CD4-positive, alpha-beta T cell treated with Interleukin-1 beta for 1 hour (primary cell): ENCODE measurements at regions not wholly inside any gene's neighbourhood (a gene's known extent, or its start where the extent isn't known, plus 50 kb on each side); places are given as distances from the start of the nearest gene placed in this dataset.

Experiments used
- DNase-seq, 2 donors: peaks; one replicate each; pipeline ENCODE4 v3.0.0-alpha.2; 2020 to 2022

DNA sequence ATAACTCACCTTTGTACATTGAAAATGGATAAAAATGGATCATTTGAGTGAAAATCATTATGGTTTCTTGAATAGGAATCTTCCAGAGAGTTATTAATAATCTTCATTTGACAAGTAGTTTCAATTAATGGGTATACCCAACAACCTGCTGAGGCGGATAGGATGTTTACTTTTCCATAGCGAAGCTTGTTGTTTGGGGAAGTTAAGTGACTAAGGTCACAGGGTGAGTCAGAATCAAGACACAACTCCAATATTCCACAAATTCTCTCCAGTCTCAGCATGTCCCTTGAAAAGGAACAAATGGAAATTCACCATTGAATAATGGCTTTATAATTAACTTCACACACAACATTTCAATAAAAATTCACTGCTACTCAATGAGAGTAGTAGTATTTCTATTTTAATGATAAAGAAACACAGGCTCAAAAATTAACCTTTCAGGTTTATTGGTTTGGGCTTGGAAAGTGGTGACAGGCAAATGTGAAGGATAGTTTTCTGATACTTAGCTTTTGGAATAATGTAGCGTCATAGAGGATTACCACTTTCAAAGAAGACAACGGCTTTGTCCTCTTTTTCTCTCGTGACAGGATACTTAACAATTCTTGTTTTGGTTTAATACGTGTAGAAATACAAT is 211.3 kb downstream of the GPD2 start:
- no peak for DNase-seq

DNA sequence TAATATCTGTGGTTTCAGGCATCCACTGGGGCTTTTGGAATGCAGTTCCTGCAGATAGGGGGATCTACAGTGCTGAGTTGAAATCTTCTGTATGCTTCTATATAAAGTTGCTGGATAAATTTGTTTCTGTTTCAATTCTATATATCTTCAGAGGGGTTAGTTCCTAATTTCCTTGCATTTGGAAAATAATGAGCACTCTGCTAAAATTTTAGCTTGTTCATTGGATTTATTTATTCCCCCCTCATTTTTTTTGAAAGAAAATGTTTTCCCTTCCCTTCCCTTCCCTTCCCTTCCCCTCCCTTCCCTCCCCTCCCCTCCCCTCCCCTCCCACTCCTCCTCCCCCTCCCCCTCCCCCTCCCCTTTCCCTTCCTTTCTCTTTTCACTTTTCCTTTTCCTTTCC is 212.3 kb downstream of the GPD2 start:
- DNase-seq, result no peak

DNA sequence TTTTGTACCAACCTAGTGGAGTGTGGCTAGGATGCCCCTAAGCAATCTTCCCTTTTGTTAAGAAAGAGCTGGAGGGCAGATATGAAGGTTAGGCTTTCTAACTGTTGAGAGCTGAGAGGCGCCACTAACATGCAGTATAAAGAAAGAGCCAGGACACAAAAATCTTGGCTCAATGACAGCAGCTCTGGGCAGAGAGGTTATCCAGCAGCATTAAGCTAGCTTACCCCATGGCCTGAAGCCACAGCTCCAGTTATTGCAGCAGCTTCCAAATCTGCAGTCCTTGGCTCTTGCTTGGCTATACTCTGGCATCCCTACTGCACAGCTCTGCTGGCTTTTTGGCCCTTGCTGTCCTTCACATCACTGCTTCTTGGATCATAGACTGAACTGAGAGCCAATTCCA is 213.4 kb downstream of the GPD2 start:
- DNase-seq, result no peak

- DNase-seq, result no peak
Observed at GRCh38 chr2:156652691-156653090, 216.5 kb downstream of the GPD2 start.

DNA sequence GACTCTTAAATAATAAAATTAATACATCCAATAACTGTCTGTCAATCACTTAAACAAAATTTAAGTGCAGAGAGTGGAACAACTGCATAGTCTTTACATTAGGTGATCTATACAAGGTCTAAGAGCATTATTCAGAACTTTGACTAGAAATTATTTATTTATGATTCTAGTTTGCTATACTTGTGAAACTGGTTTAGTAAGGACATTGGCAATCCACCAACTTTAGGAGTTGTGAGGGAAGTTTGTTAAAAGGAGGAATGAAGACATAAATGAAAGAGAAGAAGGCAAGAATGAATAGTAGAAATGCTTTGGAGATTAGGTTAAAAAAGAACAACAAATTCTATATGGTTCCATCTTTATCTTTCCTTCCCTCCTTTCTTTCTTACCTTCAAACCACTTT is 217.5 kb downstream of the GPD2 start:
- no peak for DNase-seq

- no peak for DNase-seq
Observed at GRCh38 chr2:156657809-156658208, 221.6 kb downstream of the GPD2 start.

GRCh38 chr2:156659694-156660093 is 223.5 kb downstream of the GPD2 start:
- DNase-seq, result no peak

- peak in 1 of 2 donors; percentile 3 for DNase-seq
Observed at GRCh38 chr2:156663757-156664409, 227.7 kb downstream of the GPD2 start.

GRCh38 chr2:156666130-156666785 is 230.1 kb downstream of the GPD2 start:
- DNase-seq, result no peak

DNA sequence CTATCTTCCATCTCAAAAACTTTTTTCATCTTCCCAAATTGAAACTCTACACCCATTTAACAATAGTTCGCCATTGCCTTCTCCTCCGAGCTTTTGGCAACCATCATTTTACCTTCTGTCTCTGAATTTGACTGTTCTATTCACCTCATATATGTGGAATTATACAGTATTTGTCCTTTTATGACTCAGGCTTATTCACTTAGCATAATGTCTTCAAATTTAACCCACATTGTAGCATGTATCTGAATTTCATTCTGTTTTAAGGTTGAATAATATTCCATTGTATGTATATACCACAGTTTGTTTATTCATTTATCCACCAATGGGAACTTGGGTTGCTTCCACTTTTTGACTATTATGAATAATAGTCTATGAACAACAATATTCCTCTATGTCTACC is 233.9 kb downstream of the GPD2 start:
- DNase-seq, result no peak

DNA sequence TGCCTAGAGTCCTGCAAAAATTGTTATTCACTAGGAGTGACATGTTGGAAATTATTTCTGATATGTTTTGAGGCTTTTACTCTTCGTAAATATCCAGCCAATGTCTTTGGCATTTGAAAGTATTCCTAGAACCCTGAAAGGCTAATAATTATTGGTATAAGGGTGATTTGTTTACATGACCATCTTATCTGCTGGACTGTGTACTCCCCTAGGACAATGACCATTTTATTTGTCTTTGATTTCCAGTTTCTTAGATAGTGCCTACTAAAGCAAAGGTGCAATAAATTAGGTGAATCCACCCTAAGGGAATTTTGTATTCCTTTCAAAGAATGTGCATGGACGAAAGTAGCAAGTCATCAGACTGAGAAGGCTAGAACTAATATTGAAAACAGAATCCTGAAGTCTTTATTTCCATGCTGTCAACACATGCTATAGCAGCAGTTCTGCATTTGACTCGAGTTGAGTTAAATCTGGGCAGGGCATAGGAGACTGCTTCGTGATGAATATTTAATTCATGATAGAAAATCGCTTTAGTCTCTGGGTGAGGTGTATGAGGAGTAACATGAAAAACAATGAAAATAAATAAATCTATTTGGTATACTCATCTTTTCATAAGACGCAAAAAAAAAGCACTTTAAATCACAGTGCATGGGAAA is 235.7 kb downstream of the GPD2 start:
- no peak for DNase-seq

GRCh38 chr2:156672556-156673332 is 236.6 kb downstream of the GPD2 start:
- DNase-seq, result no peak

DNA sequence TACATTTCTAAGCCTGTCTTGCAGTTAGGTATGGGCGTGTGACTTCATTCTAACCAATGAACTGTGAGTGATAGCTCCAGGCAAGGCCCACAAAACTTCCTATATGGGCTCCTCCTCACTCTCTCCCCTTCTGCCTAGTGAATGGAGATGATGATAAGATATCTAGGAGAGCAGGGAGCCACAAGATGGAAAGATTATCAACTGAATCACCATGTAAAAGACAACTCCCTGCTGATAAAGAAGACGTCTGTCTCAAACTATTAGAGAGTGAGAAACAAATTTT is 237.1 kb downstream of the GPD2 start:
- no peak for DNase-seq

DNA sequence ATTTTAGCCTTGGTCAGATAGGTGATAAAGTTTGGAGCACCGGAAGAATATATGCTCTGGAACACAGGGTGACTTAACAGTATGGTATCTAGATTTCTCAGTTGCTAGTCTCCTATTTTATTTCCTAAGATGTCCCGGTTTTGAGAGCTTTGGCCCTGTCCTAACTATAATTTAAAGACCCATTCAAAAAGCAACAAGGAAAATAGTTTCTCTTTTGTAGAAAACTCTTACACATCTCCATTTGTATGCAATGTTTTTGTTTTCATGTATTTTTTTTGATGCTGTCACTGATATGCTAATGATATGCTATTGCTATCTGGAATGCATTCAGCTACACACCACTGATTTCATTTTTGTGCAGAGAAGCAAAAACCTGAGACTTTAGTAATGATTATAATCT is 237.8 kb downstream of the GPD2 start:
- no peak for DNase-seq

DNA sequence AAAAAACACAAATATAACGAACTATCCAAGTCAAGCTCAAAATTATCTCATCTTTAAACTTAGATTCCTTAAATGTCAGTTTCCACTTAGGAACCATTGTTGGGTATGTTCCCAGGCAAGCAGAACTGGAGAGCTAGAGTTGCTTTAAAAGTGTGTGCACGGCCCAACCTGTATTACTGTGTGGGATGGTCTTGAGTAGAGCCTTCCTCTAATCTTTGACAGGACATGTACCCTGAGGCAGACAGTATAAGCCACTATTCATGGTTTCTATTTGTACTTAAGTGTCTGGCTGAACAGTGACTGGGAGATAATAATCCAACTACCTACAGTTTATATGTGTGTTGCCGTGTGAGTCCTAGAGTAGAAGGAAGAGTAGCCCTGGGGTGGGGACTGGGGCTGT is 239.7 kb downstream of the GPD2 start:
- DNase-seq, result no peak

GRCh38 chr2:156679820-156680219 is 243.6 kb downstream of the GPD2 start:
- no peak for DNase-seq

GRCh38 chr2:156680266-156680665 is 244.1 kb downstream of the GPD2 start:
- DNase-seq, result no peak

DNA sequence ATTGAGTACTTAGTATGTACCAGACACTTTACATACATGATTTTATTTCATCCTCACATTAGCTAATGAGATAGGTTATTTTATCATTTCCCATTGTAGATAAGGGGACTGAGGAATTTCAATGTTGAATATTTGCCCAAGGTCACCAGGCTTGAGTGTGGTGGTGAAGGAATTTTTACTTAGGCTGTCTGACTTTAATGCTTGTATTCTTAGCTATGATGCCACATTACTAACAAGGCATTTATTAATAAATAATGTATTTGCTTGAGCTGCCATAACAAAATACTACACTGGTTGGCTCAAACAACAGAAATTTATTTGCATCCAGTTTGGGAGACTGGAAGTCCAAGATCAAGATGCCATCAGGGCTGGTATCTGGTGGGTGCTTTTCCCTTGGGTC is 250.9 kb downstream of the GPD2 start:
- DNase-seq, result no peak

- no peak for DNase-seq
Observed at GRCh38 chr2:156687715-156688114, 251.5 kb downstream of the GPD2 start.

- DNase-seq, result no peak
Observed at GRCh38 chr2:156689939-156690338, 253.8 kb downstream of the GPD2 start.

DNA sequence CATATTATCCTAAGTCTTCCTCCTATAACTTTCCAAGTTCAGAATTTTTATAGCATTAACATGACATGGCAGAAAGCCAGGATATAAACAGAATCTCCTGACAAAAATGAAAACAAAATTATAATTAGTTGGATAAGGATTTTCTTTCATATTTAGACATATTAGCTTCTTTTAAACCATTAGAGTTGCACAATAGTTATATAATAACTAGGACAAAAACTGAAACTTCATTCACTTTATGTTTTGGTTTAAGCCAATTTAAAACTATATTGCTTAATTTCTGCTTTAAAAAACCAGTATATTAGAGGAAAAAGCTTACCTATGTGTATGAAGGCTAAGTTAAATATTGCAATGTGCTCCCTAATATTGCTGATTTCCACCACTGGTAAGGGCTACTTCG is 254.8 kb downstream of the GPD2 start:
- no peak for DNase-seq

- no peak for DNase-seq
Observed at GRCh38 chr2:156695020-156695419, 258.8 kb downstream of the GPD2 start.

GRCh38 chr2:156695595-156695994 is 259.4 kb downstream of the GPD2 start:
- DNase-seq, result no peak
